A673 (cell line): ENCODE measurements at regions not wholly inside any gene's neighbourhood (a gene's known extent, or its start where the extent isn't known, plus 50 kb on each side); places are given as distances from the start of the nearest gene placed in this dataset.

Experiments
- BruUV-seq: library from RNA; stranded (reverse); fragments of 400-500 nt; replicated peaks from 2 replicates; lab custom pipeline; 2021; lab: Mats Ljungman, UMichigan
- CTCF ChIA-PET: fragments of 300-600 bp; sonication (Branson Sonifier 250); formaldehyde crosslinking; loops from one replicate; lab custom pipeline; 2022; ENCODE audit warnings: antibody characterized with exemption; lab: Charles Lee
- POLR2A ChIA-PET: fragments of 300-600 bp; sonication (Branson Sonifier 250); formaldehyde crosslinking; loops from one replicate; lab custom pipeline; 2022; ENCODE audit warnings: antibody characterized with exemption; ENCODE audit not compliant: low non-redundant PET; lab: Charles Lee
- DNase-seq: peaks from one replicate; pipeline ENCODE4 v3.0.0-alpha.2; 2015; ENCODE audit warnings: low spot score
- H3K27ac ChIP-seq: fragments of 200-600 bp; sonication (generic); 2 replicates; pipeline ENCODE4 v1.5.1; 2016; ENCODE audit warnings: mixed run types, low read depth, mild to moderate bottlenecking, mixed read lengths, antibody characterized with exemption, low read length; ENCODE audit not compliant: poor library complexity, severe bottlenecking
- H3K27me3 ChIP-seq: fragments of 200-600 bp; sonication (generic); replicated peaks from 2 replicates; pipeline ENCODE4 v1.6.1; 2017; ENCODE audit warnings: mixed run types, low read depth, mild to moderate bottlenecking, mixed read lengths, antibody characterized with exemption, low read length; ENCODE audit not compliant: insufficient read depth, poor library complexity
- H3K36me3 ChIP-seq: fragments of 200-600 bp; sonication (generic); 2 replicates; pipeline ENCODE4 v1.6.1; 2016; ENCODE audit warnings: mixed run types, mild to moderate bottlenecking, mixed read lengths, antibody characterized with exemption, low read length; ENCODE audit not compliant: insufficient read depth, poor library complexity, severe bottlenecking
- H3K4me1 ChIP-seq: fragments of 200-600 bp; sonication (generic); 2 replicates; pipeline ENCODE4 v1.6.1; 2017; ENCODE audit warnings: mixed run types, mild to moderate bottlenecking, mixed read lengths, antibody characterized with exemption, low read length; ENCODE audit not compliant: insufficient read depth, poor library complexity, severe bottlenecking
- H3K4me3 ChIP-seq: fragments of 200-600 bp; sonication (generic); 2 replicates; pipeline ENCODE4 v1.5.1; 2016; ENCODE audit warnings: low read depth, mixed run types, mild to moderate bottlenecking, mixed read lengths, low read length; ENCODE audit not compliant: poor library complexity, severe bottlenecking
- H3K9me3 ChIP-seq: fragments of 200-600 bp; sonication (generic); 2 replicates; pipeline ENCODE4 v1.6.1; 2016; ENCODE audit warnings: mixed run types, low read depth, mild to moderate bottlenecking, mixed read lengths, antibody characterized with exemption, low read length; ENCODE audit not compliant: poor library complexity, severe bottlenecking
- EZH2 ChIP-seq: fragments of 200-600 bp; sonication (generic); IDR thresholded peaks from 2 replicates; pipeline ENCODE4 v1.6.1; 2017; ENCODE audit warnings: borderline replicate concordance, low read depth, mild to moderate bottlenecking, mixed read lengths, antibody characterized with exemption, low read length; ENCODE audit not compliant: poor library complexity, severe bottlenecking
- intact Hi-C: fragments of 100-400 bp; cut with micrococcal nuclease; formaldehyde crosslinking; loops from one replicate; pipeline ENCODE4 v1.10.0; 2022; ENCODE audit not compliant: unreplicated experiment
- TF ChIP-seq, protein P1 (sequence below): fragments of 300-800, 200-600 bp; sonication (generic); conservative IDR thresholded peaks from 2 replicates; pipeline ENCODE4 v1.5.1; 2017; ENCODE audit warnings: low read depth, mild to moderate bottlenecking, antibody characterized with exemption, low read length, moderate library complexity, mixed read lengths

DNA sequence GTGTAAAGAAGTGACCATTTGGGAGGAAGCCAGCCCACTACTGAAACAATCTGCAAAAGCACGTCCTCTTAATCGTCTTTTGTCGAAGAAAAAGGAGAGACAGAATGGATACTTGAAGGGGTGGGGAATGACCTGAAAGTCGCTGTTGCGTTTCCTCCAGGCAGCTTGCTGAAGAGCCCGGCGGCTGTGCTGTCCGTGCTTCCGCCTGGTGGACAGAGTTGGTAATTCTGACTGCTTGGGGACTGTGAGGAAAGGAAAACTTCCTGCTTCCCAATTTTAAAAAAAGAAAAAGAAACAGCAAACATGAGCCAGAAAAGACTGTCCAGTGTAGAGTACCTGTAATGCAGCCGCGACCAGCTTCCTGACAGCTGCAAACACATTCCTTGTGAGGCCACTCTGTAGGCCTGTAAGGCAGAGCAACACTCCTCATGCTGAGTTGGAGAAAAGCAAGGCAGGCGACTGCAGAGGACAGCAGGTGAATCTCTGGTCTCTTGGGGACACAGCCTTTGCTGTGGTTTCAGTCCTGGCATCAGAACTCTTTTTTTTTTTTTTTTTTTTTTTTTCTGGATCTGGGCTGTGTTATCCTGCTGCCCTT, 251.1 kb upstream of the TBX18 start:
- Histone ChIP-seq H3K9me3 (no peaks in the 10 kb centered on the region), H3K27ac (no peak overlapping the region), H3K4me3 (no peak overlapping the region), H3K27me3 (no peaks in the 10 kb centered on the region), H3K36me3 (no peaks in the 10 kb centered on the region), H3K4me1 (no peaks in the 10 kb centered on the region)
- POLR2A ChIA-PET = no interaction called here
- BruUV-seq = no TSS peak
- TF ChIP-seq EZH2 = no peak
- TF ChIP-seq, protein P1, sequence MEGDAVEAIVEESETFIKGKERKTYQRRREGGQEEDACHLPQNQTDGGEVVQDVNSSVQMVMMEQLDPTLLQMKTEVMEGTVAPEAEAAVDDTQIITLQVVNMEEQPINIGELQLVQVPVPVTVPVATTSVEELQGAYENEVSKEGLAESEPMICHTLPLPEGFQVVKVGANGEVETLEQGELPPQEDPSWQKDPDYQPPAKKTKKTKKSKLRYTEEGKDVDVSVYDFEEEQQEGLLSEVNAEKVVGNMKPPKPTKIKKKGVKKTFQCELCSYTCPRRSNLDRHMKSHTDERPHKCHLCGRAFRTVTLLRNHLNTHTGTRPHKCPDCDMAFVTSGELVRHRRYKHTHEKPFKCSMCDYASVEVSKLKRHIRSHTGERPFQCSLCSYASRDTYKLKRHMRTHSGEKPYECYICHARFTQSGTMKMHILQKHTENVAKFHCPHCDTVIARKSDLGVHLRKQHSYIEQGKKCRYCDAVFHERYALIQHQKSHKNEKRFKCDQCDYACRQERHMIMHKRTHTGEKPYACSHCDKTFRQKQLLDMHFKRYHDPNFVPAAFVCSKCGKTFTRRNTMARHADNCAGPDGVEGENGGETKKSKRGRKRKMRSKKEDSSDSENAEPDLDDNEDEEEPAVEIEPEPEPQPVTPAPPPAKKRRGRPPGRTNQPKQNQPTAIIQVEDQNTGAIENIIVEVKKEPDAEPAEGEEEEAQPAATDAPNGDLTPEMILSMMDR = peak; percentile 80
- peak; percentile 77 for DNase-seq
- intact Hi-C loops = loop anchor here (1.0 kb wide), 1 partner anchor 112 kb away; no protein-coding TSS in a partner anchor
- CTCF ChIA-PET = interaction anchor here (1.4 kb wide), 1 partner anchor 308 kb away, joined by 5 read pairs; no protein-coding TSS in a partner anchor

DNA sequence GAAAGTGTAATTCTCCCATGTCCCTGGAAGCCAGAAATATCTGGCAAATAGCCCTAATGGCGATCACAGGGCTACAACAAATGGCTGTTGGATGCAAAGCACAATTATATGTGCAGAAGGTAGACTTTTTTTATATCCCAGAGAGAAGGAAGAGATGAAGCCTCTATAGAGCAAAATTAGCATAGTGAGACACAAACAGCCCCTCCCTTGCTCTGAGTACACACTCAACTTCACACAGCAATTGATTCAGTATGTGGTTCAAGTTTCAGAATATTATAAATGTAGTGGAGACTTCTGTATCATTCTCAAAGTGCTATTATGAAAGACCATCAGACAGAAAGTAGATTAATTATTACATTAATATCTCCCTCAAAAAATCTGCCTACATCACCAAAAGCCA, 246.5 kb upstream of the TBX18 start:
- no peak for DNase-seq
- no TSS peak for BruUV-seq
- CTCF ChIA-PET = no interaction called here
- Histone ChIP-seq H3K4me1 (no peaks in the 10 kb centered on the region), H3K27ac (no peak overlapping the region), H3K4me3 (no peak overlapping the region), H3K36me3 (no peaks in the 10 kb centered on the region), H3K27me3 (no peaks in the 10 kb centered on the region), H3K9me3 (no peaks in the 10 kb centered on the region)
- TF ChIP-seq, protein P1 = no peak
- TF ChIP-seq EZH2 = no peak
- intact Hi-C loops = no loop called here
- POLR2A ChIA-PET = no interaction called here

DNA sequence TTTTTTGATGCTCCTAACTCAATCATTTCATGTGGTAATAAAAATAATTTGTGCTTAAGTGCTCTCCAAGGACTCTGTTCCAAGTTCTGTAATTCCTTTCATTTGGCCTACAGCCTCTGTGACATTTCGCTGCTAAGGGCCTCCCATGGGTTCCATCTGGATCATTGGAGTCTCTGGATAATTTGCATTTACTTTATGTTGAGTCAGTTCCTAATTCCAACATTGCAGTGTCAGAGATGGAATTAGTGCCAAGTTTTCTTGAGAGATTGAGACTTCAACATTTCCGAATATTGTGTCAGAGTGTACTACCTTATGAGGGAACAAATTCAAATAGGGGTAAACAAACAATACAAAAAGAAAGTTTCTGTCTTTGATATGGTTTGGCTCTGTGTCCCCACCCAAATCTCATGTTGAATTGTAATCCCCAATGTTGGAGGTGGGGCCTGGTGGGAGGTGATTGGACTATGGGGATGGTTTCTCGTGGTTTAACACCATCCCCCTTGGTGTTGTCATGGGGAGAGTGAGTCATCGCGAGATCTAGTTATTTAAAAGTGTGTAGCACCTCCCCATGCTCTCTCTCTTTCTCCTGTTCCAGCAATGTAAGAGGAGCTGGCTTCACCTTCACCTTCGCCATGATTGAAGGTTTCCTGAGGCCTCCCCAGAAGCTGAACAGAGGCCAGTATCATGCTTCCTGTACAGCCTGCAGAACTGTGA, 244.1 kb upstream of the TBX18 start:
- Histone ChIP-seq H3K27ac (no peak overlapping the region), H3K36me3 (no peaks in the 10 kb centered on the region), H3K9me3 (no peaks in the 10 kb centered on the region), H3K27me3 (no peaks in the 10 kb centered on the region), H3K4me3 (no peak overlapping the region), H3K4me1 (no peaks in the 10 kb centered on the region)
- ChIA-PET CTCF (no interaction called here), POLR2A (no interaction called here)
- intact Hi-C loops = no loop called here
- TF ChIP-seq, protein P1 = no peak
- TF ChIP-seq EZH2 = no peak
- no TSS peak for BruUV-seq
- peak; percentile 26 for DNase-seq
